Upper lobe of left lung (tissue), 6 donors: ENCODE measurements at regions not wholly inside any gene's neighbourhood (a gene's known extent, or its start where the extent isn't known, plus 50 kb on each side); places are given as distances from the start of the nearest gene placed in this dataset.

ENCODE experiments used
- ATAC-seq, 2 donors: fragments of 200-7000 bp; cut with Tn5 transposase; one replicate each; pipeline ENCODE4 v1.9.1; 2022; ENCODE audit warnings: mild to moderate bottlenecking in 2 of 2, moderate library complexity in 2 of 2; ENCODE audit not compliant: low FRiP score in 2 of 2
- DNase-seq, 2 donors: peaks; one replicate each; pipeline ENCODE4 v3.0.0-alpha.2; 2019 to 2020
- H3K27ac ChIP-seq, 4 donors: fragments of 200-600 bp; sonication (generic); one replicate each; pipeline ENCODE4 v1.5.1; 2016 to 2019
- H3K27me3 ChIP-seq, 4 donors: fragments of 200-600 bp; sonication (generic); one replicate each; pipeline ENCODE4 v1.5.1; 2017 to 2019
- H3K36me3 ChIP-seq, 4 donors: fragments of 200-600 bp; sonication (generic); one replicate each; pipeline ENCODE4 v1.5.1; 2016 to 2019
- H3K4me1 ChIP-seq, 4 donors: fragments of 200-600 bp; sonication (generic); one replicate each; pipeline ENCODE4 v1.5.1; 2018 to 2019
- H3K4me3 ChIP-seq, 4 donors: fragments of 200-600 bp; sonication (generic); one replicate each; pipeline ENCODE4 v1.5.1; 2017 to 2019; ENCODE audit warnings: mild to moderate bottlenecking in 2 of 4, moderate library complexity in 1 of 4
- H3K9me3 ChIP-seq, 4 donors: fragments of 200-600 bp; sonication (generic); one replicate each; pipeline ENCODE4 v1.5.1; 2018 to 2019
- CTCF ChIP-seq, 6 experiments: fragments of 450-650 bp in 4 of 6; fragments of 200-600 bp in 2 of 6; sonication (generic) in 2 of 6; IDR thresholded peaks; one replicate each; pipeline ENCODE4 v1.5.1; 2016 to 2019; ENCODE audit warnings: antibody characterized with exemption in 6 of 6
- EP300 ChIP-seq, 4 donors: sonication (generic); formaldehyde crosslinking; IDR thresholded peaks; one replicate each; pipeline ENCODE4 v1.5.1; 2017; ENCODE audit warnings: antibody characterized with exemption in 4 of 4, control low read depth in 2 of 4
- POLR2A ChIP-seq, 4 donors: fragments of 450-650 bp; IDR thresholded peaks; one replicate each; pipeline ENCODE4 v1.5.1; 2016 to 2017; ENCODE audit warnings: antibody characterized with exemption in 4 of 4, mild to moderate bottlenecking in 2 of 4
- POLR2AphosphoS5 ChIP-seq, 2 donors: sonication (generic); formaldehyde crosslinking; IDR thresholded peaks; one replicate each; pipeline ENCODE4 v1.5.1; 2017; ENCODE audit warnings: antibody characterized with exemption in 2 of 2
- WGBS, 2 donors: methylation state at CpG; one replicate each; pipeline ENCODE4 v1.1.5; 2017 to 2018; 5-methylcytosine and 5-hydroxymethylcytosine counted together
- donor health status: DM: no; HTN: no; CAD: no; lungs with moderate emphysema.
- donor health status: DM: no; HTN: yes; CAD: no; lungs with severe emphysema.

GRCh38 chr10:110446954-110447608 is 50.6 kb upstream of the DUSP5 start:
- peak in 1 of 2 donors; percentile 39 for ATAC-seq
- Histone ChIP-seq H3K4me1 (peaks cover 0 to 9% (median 0%) of the 10 kb centered on the region in 4 donors), H3K36me3 (no peaks in the 10 kb centered on the region), H3K4me3 (no peak overlapping the region), H3K9me3 (no peaks in the 10 kb centered on the region), H3K27me3 (no peaks in the 10 kb centered on the region), H3K27ac (peak overlapping the region in 1 of 4 donors; percentile 14)
- TF ChIP-seq CTCF (IDR thresholded peaks at IDR 0.05) (no peak), POLR2AphosphoS5 (IDR thresholded peaks at IDR 0.05) (peak in 1 of 2 donors; percentile 41)
- peak in 1 of 2 donors; percentile 53 for DNase-seq
- 53 to 65% methylated on average over 6 of the region's 6 CpGs for WGBS, 2 donors

- Histone ChIP-seq H3K4me1 (peaks cover 0 to 9% (median 0%) of the 10 kb centered on the region in 4 donors), H3K27ac (peak overlapping the region in 1 of 4 donors; percentile 14), H3K9me3 (no peaks in the 10 kb centered on the region), H3K27me3 (no peaks in the 10 kb centered on the region), H3K4me3 (no peak overlapping the region), H3K36me3 (no peaks in the 10 kb centered on the region)
- TF ChIP-seq CTCF (IDR thresholded peaks at IDR 0.05) (no peak), EP300 (IDR thresholded peaks at IDR 0.05) (no peak), POLR2A (IDR thresholded peaks at IDR 0.05) (no peak), POLR2AphosphoS5 (IDR thresholded peaks at IDR 0.05) (no peak)
- ATAC-seq (no peak), DNase-seq (peak in 1 of 2 donors; percentile 6)
- WGBS, 2 donors: 94 to 100% methylated on average over 1 of the region's 1 CpG
These were observed 49.8 kb upstream of the DUSP5 start for GRCh38 chr10:110447886-110448285.
